Osteocyte (in vitro differentiated cells): ENCODE measurements at regions not wholly inside any gene's neighbourhood (a gene's known extent, or its start where the extent isn't known, plus 50 kb on each side); places are given as distances from the start of the nearest gene placed in this dataset.

Source experiments
- DNase-seq: peaks from one replicate; pipeline ENCODE4 v3.0.0; 2021; ENCODE audit warnings: mixed read lengths; ENCODE audit not compliant: unreplicated experiment; ENCODE audit errors: extremely low spot score
- H3K27ac Mint-ChIP-seq: one replicate; pipeline ENCODE4 v1.8.0; 2021; ENCODE audit warnings: mild to moderate bottlenecking, mixed read lengths; ENCODE audit not compliant: unreplicated experiment
- H3K27me3 Mint-ChIP-seq: one replicate; pipeline ENCODE4 v1.8.0; 2021; ENCODE audit warnings: mixed read lengths; ENCODE audit not compliant: unreplicated experiment
- H3K36me3 Mint-ChIP-seq: one replicate; pipeline ENCODE4 v1.8.0; 2021; ENCODE audit warnings: mixed read lengths; ENCODE audit not compliant: unreplicated experiment
- H3K4me1 Mint-ChIP-seq: one replicate; pipeline ENCODE4 v1.8.0; 2021; ENCODE audit warnings: mixed read lengths; ENCODE audit not compliant: unreplicated experiment
- H3K4me3 Mint-ChIP-seq: one replicate; pipeline ENCODE4 v1.8.0; 2021; ENCODE audit warnings: mild to moderate bottlenecking, moderate library complexity, mixed read lengths; ENCODE audit not compliant: unreplicated experiment
- H3K9me3 Mint-ChIP-seq: one replicate; pipeline ENCODE4 v1.8.0; 2021; ENCODE audit warnings: mixed read lengths; ENCODE audit not compliant: unreplicated experiment
- TF ChIP-seq, protein P1 (sequence below): fragments of 200-600 bp; sonication (generic); IDR thresholded peaks from 2 replicates; pipeline ENCODE4 v1.5.0; 2021; ENCODE audit warnings: antibody characterized with exemption, mild to moderate bottlenecking, moderate library complexity

DNA sequence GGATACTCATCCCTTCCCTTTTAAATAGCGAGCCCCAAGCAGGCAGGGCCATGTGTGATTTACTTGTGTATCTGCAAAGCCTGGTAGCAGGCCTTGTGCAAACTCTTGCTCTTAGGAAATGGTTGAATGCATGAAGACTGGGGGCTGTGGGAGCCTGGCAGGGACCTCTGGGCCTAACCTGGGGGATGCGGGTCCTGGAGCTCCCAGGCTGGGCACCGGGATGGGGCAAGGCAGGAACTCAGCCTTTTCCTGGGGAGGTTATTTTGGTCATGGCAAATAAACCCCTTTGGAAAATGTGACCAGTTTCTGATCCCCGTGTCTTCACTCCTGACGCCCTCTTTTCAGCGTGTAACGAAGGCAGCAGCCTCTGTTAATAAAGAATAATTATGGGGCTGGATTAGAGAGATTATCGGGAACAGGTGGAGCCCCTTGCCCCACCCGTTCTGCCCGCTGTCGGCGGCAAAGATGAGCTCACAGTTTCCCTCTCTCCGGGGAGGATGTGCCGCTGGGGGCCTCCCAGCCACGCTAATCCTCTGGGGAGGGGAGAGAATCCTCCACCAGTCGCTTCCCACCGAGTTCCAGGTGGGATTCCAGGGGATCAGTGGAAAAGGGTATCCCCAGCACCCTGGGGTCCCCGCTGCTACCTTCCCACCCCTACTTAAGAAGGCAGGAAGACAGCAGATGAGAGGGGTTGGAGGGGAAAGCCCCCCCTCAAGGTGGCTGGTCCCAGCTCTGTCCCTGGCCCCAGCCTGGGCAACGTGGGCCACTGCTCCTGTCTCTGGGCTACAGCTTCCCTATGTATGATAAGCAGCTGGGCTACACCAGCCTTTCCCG is 69.7 kb upstream of the WNT4 start:
- Mint-ChIP-seq H3K27ac (no peak overlapping the region), H3K27me3 (peaks cover 84% of the 10 kb centered on the region), H3K36me3 (no peaks in the 10 kb centered on the region), H3K4me1 (no peaks in the 10 kb centered on the region), H3K9me3 (no peaks in the 10 kb centered on the region), H3K4me3 (no peak overlapping the region)
- TF ChIP-seq, protein P1, sequence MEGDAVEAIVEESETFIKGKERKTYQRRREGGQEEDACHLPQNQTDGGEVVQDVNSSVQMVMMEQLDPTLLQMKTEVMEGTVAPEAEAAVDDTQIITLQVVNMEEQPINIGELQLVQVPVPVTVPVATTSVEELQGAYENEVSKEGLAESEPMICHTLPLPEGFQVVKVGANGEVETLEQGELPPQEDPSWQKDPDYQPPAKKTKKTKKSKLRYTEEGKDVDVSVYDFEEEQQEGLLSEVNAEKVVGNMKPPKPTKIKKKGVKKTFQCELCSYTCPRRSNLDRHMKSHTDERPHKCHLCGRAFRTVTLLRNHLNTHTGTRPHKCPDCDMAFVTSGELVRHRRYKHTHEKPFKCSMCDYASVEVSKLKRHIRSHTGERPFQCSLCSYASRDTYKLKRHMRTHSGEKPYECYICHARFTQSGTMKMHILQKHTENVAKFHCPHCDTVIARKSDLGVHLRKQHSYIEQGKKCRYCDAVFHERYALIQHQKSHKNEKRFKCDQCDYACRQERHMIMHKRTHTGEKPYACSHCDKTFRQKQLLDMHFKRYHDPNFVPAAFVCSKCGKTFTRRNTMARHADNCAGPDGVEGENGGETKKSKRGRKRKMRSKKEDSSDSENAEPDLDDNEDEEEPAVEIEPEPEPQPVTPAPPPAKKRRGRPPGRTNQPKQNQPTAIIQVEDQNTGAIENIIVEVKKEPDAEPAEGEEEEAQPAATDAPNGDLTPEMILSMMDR = no peak
- DNase-seq = no peak

DNA sequence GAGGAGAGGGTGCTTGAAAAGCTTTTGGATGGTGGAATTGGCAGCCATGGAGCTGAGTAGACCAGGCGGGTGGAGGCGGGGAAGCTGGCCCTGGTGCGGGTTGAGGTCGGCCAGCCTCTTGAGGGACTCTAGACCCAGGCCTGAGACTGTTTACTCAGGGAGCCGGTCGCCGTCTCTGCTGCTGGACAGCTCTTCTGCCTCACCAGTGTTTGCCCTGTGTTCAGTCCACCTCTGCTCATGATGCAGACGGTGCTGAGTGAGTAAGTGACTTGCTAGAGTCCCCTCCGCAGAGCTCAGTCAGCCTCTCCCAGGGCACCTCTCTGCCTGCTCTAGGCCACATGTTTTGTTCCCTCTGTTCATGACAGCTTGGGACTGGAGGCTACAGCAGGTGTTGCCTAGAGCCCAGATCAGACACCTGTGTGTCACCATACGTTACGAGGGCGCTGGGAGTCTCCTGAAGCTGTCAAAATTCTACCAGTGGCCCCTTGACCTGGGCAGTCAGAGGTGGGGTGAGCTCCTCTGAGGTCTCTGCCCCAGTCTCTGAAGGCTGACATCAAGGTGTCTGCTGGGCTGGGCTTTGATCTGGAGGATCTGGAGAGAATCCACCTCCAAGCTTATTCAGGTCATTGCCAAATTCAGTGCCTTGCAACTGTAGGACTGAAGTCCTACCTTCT is 73.5 kb upstream of the WNT4 start:
- DNase-seq = no peak
- Mint-ChIP-seq H3K4me1 (no peaks in the 10 kb centered on the region), H3K36me3 (no peaks in the 10 kb centered on the region), H3K27me3 (peaks cover 76% of the 10 kb centered on the region), H3K4me3 (no peak overlapping the region), H3K9me3 (no peaks in the 10 kb centered on the region), H3K27ac (no peak overlapping the region)
- TF ChIP-seq, protein P1 = no peak

DNA sequence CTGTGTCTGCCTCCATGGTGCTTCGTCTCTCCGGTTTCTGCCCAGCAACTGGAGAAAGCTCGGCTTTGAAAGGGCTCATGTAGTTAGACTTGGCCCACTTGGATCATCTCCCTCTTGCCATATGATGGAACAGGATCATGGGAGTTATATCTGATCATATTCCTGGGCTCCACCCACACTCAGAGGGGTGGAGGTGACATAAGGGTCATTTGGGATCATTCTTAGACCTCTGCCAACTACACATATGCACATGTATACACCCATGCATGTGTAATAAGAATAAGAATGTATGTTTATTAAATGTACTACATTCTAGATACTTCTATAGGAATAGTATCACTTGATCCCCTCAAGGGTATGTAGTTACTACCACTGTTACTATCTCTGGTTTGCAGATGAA is 74.1 kb upstream of the WNT4 start:
- no peak for DNase-seq
- Mint-ChIP-seq H3K9me3 (no peaks in the 10 kb centered on the region), H3K27me3 (peaks cover 75% of the 10 kb centered on the region), H3K27ac (no peak overlapping the region), H3K4me1 (no peaks in the 10 kb centered on the region), H3K4me3 (no peak overlapping the region), H3K36me3 (no peaks in the 10 kb centered on the region)
- TF ChIP-seq, protein P1 = no peak

DNA sequence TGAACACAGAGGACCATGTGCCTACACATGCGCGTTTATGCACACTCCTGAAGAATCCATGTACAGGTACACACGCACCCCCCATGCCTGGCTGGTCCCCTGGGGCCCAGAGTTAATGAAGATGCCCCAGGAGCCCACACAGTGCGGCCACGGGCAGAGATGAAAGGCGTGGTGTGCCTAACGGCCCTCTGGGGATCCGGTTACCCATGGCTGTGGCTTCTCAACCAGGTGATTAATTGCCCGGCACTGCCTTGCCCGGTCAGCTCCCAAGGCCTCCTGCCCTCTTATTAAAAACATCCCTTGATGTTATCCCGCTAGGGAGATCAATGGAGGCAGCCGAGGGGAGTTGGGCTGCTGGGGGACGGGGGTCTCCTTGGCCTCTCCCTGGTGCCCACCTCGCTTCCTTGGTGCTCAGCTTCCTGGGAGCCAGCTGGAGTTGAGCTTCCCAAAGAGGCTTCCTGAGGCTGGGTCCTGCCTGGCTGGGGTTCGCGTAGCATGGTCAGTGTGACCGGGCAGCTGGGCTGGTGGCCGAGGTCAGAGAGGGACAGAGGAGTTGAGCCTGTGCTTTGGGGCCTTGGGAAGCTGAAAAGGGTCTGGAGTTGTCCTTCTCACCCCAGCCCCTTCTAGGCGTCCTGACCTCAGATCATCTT is 75.0 kb upstream of the WNT4 start:
- Mint-ChIP-seq H3K9me3 (no peaks in the 10 kb centered on the region), H3K36me3 (no peaks in the 10 kb centered on the region), H3K27ac (no peak overlapping the region), H3K27me3 (peaks cover 66% of the 10 kb centered on the region), H3K4me1 (no peaks in the 10 kb centered on the region), H3K4me3 (no peak overlapping the region)
- no peak for DNase-seq
- TF ChIP-seq, protein P1 = no peak
